HT-29 (cell line): ENCODE measurements at regions not wholly inside any gene's neighbourhood (a gene's known extent, or its start where the extent isn't known, plus 50 kb on each side); places are given as distances from the start of the nearest gene placed in this dataset.
"Not testable (repeated sequence)": the region's sequence is repeated elsewhere in the genome, so short reads cannot be mapped to it uniquely, and the experiment has no call there.

ENCODE experiments used
- DNase-seq: peaks from one replicate; pipeline ENCODE4 v3.0.0-alpha.2; 2015; ENCODE audit warnings: low spot score

DNA sequence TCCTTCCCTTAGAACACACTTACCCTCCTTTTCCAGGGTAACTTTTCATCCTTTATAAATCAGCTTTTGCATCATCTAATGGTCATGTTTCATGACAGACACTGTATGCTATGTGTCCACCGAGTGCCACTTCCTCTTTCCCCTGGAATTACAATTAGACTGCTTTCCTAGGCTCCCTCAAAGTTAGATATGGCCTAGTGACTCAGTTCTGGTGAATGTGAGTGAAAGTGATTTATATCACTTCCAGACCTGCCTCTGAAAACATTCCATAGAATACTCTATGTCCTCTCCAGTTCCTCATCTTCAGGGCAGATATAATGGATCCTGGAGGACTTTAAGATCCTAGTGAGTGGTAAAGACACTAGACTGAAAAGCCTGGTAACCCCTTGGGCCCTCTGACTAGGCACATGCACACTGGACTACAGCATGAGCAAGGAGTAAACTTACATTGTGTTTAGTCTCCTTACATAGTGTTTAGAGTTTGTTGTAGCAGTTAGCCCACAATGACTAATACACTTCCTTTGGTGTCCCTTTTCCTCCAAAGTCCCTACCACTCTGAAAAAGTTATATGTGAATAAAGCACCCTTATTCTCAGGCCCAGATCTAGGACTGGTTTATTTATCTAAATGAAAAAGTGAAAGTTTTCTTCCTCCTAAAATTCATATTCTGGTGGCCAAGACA, 59.3 kb downstream of the GPR88 start:
- DNase-seq = peak; percentile 22

DNA sequence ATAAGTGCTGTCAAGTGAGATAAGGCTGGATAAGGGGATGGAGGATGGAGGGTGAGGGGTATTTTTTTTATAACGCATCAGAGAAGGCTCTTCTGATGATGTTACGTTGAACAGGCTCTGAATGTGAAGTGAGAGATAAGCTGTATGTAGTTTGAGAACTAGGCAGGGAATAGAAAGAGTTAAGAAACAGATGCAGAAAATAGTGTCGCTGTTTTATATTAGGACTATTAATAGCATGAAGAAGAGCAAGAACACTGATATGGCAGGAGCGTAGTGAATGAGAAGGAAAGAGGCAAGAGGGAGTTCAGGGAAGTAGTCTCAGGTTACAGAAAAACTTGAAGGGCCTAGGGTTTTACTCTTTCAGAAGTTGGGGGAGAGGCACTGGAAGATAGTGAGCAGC, 59.8 kb downstream of the GPR88 start:
- no peak for DNase-seq

DNA sequence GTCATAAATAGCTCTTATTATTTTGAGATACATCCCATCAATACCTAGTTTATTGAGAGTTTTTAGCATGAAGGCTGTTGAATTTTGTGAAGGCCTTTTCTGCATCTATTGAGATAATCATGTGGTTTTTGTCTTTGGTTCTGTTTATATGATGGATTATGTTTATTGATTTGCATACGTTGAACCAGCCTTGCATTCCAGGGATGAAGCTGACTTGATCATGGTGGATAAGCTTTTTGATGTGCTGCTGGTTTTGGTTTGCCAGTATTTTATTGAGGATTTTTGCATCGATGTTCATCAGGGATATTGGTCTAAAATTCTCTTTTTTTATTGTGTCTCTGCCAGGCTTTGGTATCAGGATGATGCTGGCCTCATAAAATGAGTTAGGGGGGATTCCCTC, 62.4 kb downstream of the GPR88 start:
- not testable (repeated sequence) for DNase-seq

DNA sequence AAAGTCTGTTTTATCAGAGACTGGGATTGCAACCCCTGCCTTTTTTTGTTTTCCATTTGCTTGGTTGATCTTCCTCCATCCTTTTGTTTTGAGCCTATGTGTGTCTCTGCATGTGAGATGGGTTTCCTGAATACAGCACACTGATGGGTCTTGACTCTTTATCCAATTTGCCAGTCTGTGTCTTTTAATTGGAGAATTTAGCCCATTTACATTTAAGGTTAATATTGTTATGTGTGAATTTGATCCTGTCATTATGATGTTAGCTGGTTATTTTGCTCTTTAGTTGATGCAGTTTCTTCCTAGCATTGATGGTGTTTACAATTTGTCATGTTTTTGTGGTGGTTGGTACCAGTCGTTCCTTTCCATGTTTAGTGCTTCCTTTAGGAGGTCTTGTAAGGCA, 64.1 kb downstream of the GPR88 start:
- not testable (repeated sequence) for DNase-seq

DNA sequence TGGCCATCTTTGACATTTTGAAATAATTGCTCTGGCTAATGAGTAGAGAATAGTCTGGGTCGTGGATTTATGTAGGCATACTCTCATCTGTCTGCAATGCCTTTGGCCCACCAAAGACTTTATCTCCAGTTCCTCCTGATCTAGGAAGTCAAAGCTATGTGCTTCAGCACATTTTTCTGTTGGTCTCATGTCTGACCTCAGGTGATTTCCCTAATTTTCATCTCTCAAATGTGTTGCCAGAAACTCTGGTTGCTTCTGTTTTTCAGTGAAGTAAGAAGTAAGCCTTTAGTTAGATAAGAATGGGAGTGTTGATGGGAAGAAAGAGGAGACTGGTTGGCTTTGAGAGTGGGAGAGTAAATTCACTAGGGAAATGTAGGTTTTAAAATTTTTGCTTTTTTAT, 66.4 kb downstream of the GPR88 start:
- DNase-seq = no peak

DNA sequence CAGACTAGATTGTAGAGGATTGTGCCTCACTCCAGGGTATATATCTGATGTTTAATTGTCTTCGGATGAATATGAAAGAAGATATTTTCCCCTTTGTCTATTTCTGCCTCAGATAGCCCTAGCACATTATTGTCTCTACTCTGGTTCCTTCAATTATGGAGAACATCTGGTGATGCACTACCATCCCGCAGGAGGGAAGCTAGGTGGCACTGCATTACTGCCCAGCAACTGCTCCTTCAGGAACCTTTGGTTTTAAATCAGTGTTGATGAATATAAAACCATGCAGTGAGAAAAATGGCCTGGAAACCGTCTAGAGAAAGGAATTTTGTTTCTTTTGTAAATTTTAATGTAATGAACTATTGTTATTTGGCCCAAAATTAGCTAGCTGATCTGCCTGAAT, 68.5 kb downstream of the GPR88 start:
- DNase-seq = peak; percentile 77

DNA sequence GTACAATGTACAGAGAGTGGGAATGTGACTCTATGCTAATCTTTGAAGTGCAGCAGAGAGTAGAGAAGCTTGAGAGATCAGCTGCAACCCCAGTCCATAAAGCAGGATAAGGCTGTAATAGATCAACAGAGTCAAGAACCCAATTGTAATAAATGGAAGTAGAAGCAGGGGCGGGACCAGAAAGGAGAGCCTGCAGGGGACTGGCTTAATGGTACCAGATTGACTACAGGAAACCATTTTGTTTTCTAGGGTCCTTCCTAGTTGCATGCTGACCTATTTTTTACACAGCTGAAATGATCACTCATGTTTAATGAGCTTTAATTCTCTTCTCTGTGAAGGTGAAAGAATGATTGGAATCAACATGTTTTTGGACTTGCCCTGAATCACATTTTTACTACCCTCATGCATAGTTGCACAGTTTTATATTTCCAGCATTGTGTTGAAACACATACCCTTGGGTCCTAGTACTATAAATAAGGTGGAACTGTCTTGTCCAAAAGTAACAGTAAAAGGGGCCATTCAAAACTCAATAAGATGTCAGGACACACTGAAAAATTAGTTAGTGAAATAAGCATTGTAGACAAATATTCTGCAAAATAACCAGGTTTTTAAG, 69.8 kb downstream of the GPR88 start:
- DNase-seq = no peak

DNA sequence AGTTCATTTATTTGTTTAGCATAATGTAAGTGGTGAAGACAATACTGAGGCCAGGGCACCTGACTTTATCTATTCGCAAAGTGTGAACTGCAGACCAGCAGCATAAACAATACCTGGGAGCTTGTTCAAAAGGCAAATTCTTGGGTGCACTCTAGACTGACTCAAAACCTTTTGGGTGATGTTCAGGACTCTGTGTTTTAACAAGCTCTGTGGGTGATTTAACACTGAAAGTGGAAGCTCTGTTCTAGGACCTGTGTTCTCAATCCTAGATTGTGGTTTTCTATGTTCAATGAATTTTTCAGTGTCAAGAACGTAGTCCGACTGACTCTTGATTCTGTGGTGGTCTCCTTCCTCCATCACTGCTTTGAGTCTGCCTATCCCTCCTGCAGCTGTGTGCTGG, 71.9 kb downstream of the GPR88 start:
- no peak for DNase-seq

DNA sequence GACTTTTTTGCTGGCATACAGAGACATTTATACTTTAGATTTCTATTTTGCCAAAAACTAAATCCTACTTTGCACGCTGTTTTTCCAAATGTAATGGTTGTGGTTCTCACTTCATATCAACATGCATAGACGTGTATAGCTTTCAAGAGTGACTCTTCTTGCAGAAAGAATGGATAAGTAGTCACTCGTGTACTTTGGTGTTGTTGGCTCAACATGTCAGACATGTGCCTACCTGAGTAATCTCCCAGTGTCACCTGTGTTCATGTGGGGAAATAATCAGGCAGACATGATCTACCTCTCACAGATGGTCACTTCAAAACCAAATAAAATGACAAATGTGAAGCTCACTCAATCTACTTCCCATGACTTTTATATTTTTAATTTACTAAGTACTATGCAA, 73.1 kb downstream of the GPR88 start:
- DNase-seq = no peak

DNA sequence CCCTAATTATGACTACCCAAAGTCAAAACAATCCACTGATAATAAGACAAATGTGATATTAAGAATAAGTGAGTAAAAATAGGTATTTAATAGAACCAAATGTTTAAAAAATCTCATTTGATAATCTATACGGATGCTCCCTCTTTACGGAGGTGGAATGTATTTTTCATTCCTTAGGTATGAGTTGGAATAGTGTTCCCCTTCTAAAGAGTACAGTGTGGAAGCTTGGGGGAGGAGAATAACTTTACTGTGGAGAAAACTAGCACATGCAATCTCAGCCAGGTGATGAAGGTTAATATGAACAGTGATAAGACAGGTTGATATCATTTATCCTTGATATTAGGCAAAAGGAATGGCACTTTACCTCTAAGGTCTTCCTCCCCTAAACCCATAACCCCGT, 74.6 kb downstream of the GPR88 start:
- DNase-seq = no peak

DNA sequence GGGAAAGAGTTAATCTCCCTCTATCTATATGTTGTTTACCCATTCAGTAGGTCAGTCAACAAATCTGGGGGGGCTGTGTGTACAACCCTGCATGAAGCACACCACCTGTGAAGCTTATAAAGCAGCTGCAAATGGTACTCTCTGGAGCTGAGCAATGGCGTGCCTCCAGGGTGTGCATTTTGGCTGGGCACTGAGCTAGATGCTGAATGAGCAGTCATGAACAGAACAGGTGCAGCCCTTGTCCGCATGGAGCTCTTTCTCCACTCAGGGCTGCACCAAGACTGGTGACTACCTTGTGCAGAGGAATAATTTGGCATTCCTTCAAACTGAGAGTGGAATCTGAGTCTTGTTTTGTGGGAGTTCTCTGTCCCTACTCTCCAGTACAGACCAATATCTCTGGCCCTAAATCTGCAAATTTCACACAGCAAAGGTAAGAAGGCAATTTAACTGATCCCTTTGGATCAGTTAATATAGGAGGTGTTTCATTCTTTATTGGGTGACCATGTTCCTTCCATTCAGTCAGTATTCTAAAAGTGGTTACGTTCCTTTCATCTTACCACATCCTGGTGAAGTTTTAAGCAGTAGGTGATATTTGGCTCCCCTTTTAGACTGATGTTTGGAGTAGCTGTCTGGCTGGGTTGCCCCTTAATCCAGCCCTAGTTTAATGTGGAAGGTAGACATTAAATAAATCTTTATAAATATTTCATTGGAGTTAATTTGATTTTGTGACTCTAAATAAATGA, 76.0 kb downstream of the GPR88 start:
- no peak for DNase-seq

DNA sequence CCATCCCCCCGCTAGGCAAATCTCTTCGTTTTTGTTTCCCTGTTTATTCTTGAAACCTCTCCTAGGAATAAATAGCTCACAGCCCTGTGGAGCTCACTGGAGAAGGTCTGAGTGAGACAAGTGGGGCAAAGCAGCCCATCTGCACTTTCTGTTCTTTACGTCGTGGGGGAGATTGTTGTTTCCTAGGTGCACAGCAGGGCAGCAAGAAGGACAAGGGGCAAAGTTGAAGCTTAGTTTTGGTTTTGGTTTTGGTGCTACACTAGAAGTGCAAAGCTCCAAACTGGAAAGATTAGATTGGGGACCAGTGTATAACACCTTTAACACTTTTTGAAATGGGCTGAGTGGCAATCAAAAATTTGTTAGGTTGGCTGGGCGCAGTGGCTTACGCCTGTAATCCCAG, 76.6 kb downstream of the GPR88 start:
- no peak for DNase-seq

DNA sequence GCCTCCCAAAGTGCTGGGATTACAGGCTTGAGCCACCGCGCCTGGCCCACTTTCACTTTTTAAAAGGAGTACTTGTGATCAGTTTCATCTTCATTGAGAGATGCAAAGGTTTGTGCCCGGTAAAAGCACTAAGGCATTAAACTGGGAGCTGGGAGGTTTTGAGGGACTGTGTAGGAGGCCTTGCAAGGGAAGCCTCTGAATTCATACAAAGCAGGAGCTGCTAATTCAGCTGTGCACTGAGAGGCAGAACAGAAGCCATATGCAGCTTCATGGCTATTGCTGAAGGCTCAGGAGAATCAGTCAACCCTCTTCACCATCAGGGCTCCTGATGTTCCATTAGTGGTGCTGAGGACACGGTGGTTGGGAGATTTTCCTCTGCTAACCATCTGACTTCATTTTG, 77.7 kb downstream of the GPR88 start:
- no peak for DNase-seq

DNA sequence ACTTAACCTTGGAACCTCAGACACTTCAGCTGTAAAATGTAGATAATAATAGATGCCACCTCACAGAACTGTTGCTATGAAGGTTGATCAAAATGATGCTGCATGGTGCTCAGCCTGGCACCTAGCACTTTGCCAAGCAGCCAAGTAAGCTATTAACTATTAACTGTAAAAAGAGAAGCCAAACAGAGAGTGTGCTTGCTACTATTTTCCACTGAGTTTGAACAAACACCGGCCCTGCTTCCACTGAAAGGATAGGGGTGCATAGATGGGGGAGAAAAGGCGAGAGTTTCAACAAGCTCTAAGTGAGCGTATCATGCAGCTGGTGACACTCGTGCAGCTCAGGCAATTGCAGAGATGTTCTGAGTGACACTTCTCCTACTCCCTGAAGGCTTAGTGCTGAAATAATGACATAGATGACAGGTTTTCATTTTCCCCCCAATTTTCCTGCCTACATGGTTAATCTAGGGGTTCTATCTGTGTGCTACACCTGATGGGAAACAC, 78.2 kb downstream of the GPR88 start:
- no peak for DNase-seq

DNA sequence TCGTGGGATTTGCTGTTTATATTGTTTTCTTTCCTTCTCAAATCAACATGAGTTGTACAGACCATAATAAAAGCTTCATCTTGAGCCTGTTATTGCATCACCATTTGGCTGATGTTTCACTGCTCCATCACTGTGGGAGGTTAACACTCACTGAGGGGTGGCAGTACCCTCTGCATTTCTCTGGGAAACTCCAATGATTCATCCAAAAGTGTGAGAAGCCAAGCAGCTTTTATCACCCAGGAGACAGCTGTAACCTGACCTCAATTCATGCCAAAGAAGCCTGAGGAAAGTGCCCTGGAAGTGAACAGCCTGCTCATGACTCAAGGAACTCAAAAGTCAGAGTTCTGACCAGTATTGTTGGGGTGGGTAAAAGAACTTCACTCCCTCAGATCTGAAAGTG, 84.1 kb downstream of the GPR88 start:
- peak; percentile 20 for DNase-seq

DNA sequence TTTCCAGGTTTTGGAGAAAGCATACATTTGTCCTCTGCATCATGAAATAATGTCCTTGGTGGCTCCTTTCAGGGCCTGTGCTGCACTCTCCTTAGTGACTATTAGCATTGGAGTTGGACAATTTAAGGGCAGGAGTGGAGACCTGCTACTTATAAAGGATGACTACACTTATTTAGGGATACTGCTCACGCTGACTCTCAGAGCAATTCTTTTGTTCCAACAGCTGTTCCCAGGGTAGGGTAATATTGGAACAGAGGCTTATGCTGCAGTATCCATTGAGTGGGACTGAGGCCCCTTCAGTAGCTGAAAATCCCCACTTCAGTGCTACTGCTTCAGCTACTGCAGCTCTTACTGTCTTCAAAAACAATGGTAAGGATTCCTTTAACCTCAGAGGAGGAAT, 84.6 kb downstream of the GPR88 start:
- no peak for DNase-seq

DNA sequence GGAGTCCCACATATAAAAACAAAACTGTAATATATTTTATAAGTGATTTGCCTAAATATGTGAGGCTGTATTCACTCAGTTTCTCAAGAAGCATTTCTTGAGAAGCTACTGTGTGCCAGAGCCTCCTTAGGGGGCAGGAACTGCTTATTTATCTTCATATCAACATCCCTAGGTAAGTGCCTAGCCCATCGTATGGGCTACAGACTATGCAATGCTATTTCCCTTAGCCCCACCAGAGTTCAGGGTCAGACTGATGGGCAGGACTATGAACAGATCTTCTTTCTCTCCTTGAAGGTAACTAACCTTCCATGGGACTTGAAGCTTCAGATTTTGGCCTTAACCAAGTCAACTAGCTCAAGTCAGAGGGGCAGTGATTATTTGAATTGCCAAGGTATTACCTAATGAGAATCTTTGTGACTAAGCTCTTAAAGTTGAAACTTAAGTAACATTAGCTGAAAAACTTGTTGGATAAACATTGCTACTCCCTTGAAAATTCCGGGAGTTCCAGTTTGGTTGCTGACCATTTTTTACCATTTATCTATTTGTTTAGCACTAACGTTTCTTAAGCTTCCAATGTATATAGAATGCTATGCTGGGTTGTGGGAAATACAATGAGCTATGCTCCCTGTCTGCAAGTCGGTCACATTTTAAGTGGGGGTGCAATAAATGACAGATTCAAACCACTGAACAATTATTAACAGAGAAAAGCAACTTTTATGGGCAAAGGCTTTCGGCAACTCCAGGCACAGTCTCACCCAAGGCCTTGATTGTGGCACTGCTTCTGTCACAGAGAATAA, 85.2 kb downstream of the GPR88 start:
- DNase-seq = peak; percentile 68

DNA sequence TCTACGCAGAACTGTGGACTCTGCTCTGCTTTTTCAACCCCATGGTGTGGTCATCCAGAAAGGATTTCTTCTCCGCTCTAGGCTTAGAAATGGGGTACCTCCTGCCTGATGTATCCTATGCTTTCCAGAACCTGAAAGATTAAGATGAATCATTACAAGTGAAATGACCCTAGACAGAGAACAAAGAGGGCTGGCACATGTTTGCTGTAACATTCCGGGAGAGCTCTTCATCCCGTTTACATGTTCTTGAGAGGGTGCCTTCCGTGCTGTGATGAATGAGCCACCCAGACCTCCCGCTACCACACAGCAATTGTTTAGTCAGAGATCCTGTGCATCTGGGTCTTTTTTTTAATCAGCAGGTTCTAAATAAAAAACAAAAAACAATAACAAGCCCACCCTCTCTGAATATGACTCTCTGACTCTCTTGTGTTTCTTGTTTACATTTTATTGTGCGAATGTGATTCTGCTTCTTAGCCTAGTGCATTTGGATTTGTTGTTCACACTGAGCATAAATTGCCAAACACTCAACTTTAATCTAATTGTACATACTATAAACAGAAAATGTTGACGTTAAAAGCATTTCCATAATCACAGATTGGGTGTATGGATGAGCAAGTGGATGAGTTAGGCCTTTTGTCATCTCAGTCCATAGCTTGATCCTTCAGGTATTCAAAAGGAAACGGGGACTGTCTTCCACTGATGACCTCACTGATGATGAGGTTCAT, 87.1 kb downstream of the GPR88 start:
- DNase-seq = no peak

DNA sequence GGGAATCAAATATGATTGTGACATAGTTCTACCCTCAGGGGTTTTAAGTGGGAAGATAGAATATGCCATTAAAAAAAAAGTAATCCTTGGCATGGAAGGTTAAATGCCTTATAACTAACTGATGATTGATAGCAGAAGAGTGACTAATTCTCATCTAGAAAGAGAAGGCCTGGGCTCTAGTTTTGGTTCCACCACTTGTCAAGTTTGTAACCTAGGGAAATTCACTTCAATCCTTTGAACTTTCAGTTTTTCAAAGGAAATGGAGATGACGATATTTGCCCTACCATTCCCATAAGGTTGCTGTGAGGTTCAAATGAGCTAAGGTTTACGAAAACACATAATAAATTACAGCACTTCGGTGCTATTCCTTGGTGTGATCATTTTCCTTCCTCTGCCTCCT, 88.5 kb downstream of the GPR88 start:
- DNase-seq = no peak

DNA sequence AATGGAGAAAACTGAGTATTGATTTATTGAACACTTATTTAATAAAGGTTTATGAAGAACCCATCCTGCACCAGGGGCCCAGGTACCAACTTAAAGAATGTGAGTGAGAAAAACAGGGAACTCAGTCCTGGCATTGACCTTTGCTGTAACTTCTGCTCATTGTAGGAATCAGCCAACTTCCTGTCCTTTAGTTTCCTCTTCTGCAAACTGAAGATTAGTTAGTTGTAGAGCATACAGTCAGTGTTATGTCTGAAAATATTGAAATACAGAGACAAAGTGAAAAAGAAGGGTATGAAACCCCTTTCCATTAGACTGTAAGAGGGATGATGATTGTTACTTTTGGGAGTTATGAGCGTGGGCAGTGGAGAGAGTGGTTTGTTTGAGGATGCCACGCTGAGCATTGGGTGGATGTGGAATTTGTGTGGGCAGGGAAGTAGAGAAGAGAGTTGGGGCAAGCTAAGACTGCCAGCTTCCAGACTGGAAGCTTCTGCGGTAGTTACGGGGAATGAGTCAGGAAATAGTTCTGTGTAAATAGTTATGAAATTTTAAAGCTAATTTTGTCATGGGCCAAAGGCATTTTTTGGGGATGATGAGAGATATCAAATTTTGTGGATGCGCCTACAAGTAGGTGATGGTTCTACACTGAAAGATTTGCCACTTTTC, 89.2 kb downstream of the GPR88 start:
- DNase-seq = no peak

DNA sequence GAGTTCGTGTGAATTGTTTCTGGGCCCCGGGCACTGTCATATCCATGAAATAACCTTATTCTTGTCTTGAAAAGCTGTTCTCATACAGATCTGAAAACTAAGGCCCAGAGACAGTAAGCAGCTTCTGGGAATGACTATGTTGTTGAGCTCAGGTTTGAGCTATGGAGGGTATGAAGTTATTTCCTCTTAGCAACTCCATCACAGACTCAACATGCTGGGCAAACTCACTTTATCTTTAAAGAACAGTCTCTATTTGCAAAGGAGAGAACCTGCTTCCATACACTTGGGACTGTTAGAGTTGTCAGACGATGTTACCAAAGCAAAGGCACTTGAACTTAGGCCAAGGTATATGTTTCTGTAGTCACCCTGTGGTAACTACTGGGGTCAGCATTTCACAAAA, 90.0 kb downstream of the GPR88 start:
- no peak for DNase-seq
